Caco-2 (cell line): ENCODE measurements at regions not wholly inside any gene's neighbourhood (a gene's known extent, or its start where the extent isn't known, plus 50 kb on each side); places are given as distances from the start of the nearest gene placed in this dataset.

ENCODE experiments used
- BruUV-seq: library from RNA; stranded (reverse); fragments of 400-500 nt; replicated peaks from 2 replicates; lab custom pipeline; 2021; lab: Mats Ljungman, UMichigan
- CTCF ChIA-PET: fragments of 300-600 bp; sonication (Branson Sonifier 250); formaldehyde crosslinking; loops from one replicate; lab custom pipeline; 2022; ENCODE audit warnings: antibody characterized with exemption; lab: Charles Lee
- POLR2A ChIA-PET: fragments of 300-600 bp; sonication (Branson Sonifier 250); formaldehyde crosslinking; loops from one replicate; lab custom pipeline; 2022; ENCODE audit warnings: antibody characterized with exemption; lab: Charles Lee
- DNase-seq, 2 experiments: peaks; one replicate each; pipeline versions ENCODE4 v3.0.0 to v3.0.0-alpha.2; 2020 to 2022
- H3K27me3 ChIP-seq: replicated peaks from 2 replicates; pipeline ENCODE4 v1.6.0; 2011; ENCODE audit warnings: low read length; ENCODE audit not compliant: control insufficient read depth, insufficient read depth
- H3K36me3 ChIP-seq: 2 replicates; pipeline ENCODE4 v1.5.1; 2011; ENCODE audit warnings: low read length; ENCODE audit not compliant: control insufficient read depth, insufficient read depth
- H3K4me1 ChIP-seq: fragments of 250-450 bp; sonication (Bioruptor Pico); 2 replicates; pipeline ENCODE4 v1.5.1; 2020; ENCODE audit warnings: mild to moderate bottlenecking
- H3K4me3 ChIP-seq: 2 replicates; pipeline ENCODE4 v1.5.1; 2011; ENCODE audit warnings: low read depth, mild to moderate bottlenecking, control low read depth, low read length
- H3K9me3 ChIP-seq: fragments of 250-450 bp; sonication (Bioruptor Pico); 2 replicates; pipeline ENCODE4 v1.5.1; 2020; ENCODE audit warnings: mild to moderate bottlenecking, moderate library complexity
- H3K27ac Mint-ChIP-seq: one replicate; pipeline ENCODE4 v1.8.0; 2022; ENCODE audit warnings: mixed read lengths; ENCODE audit not compliant: unreplicated experiment
- H3K27me3 Mint-ChIP-seq: one replicate; pipeline ENCODE4 v1.8.0; 2022; ENCODE audit warnings: mixed read lengths; ENCODE audit not compliant: insufficient read depth, unreplicated experiment
- H3K36me3 Mint-ChIP-seq: one replicate; pipeline ENCODE4 v1.8.0; 2022; ENCODE audit warnings: mild to moderate bottlenecking, mixed read lengths; ENCODE audit not compliant: insufficient read depth, unreplicated experiment
- H3K4me1 Mint-ChIP-seq: one replicate; pipeline ENCODE4 v1.8.0; 2022; ENCODE audit warnings: low read depth, mixed read lengths; ENCODE audit not compliant: unreplicated experiment
- H3K4me3 Mint-ChIP-seq: one replicate; pipeline ENCODE4 v1.8.0; 2022; ENCODE audit warnings: mild to moderate bottlenecking, moderate library complexity, mixed read lengths; ENCODE audit not compliant: unreplicated experiment
- H3K9me3 Mint-ChIP-seq: one replicate; pipeline ENCODE4 v1.8.0; 2022; ENCODE audit warnings: mixed read lengths; ENCODE audit not compliant: unreplicated experiment
- CTCF ChIP-seq, 2 experiments: fragments of 200-600 bp in 1 of 2; IDR thresholded peaks; 1 replicate in 1 of 2; 2 replicates in 1 of 2; pipeline versions ENCODE4 v1.5.1 to v1.8.0; 2011 to 2022; ENCODE audit warnings: antibody characterized with exemption in 1 of 2, control low read depth in 1 of 2, inconsistent platforms in 1 of 2, low read depth in 1 of 2, low read length in 1 of 2, mild to moderate bottlenecking in 1 of 2, moderate library complexity in 1 of 2; ENCODE audit not compliant: insufficient read depth in 1 of 2, severe bottlenecking in 1 of 2, unreplicated experiment in 1 of 2
- intact Hi-C: fragments of 100-400 bp; cut with micrococcal nuclease; formaldehyde crosslinking; loops from one replicate; pipeline ENCODE4 v1.10.0; 2022; ENCODE audit not compliant: unreplicated experiment

- peaks cover 3% of the 10 kb centered on the region for H3K27me3 Mint-ChIP-seq
- Histone ChIP-seq H3K4me3 (no peak overlapping the region), H3K36me3 (no peaks in the 10 kb centered on the region), H3K9me3 (no peaks in the 10 kb centered on the region), H3K27me3 (no peaks in the 10 kb centered on the region; the same call in 1 of the 2 replicates), H3K4me1 (no peaks in the 10 kb centered on the region)
- H3K4me1 Mint-ChIP-seq, result peaks cover 6% of the 10 kb centered on the region
- BruUV-seq, result no TSS peak
- ChIA-PET CTCF (no interaction called here), POLR2A (no interaction called here)
- H3K9me3 Mint-ChIP-seq, result no peaks in the 10 kb centered on the region
- no peaks in the 10 kb centered on the region for H3K36me3 Mint-ChIP-seq
- DNase-seq, result no peak
- TF ChIP-seq CTCF (IDR thresholded peaks at IDR 0.05; ENCODE audit: insufficient read depth in 1 of 2, low read depth in 1 of 2, low read length in 1 of 2, severe bottlenecking in 1 of 2, unreplicated experiment in 1 of 2), result no peak
- intact Hi-C loops, result no loop called here
- H3K27ac Mint-ChIP-seq, result no peak overlapping the region
- H3K4me3 Mint-ChIP-seq, result no peak overlapping the region
These were observed 106.5 kb upstream of the EDEM3 start for GRCh38 chr1:184860985-184861754.

GRCh38 chr1:184860535-184860934 is 105.9 kb upstream of the EDEM3 start:
- no peak for TF ChIP-seq CTCF (IDR thresholded peaks at IDR 0.05; ENCODE audit: insufficient read depth in 1 of 2, low read depth in 1 of 2, low read length in 1 of 2, severe bottlenecking in 1 of 2, unreplicated experiment in 1 of 2)
- H3K27me3 ChIP-seq, result no peaks in the 10 kb centered on the region; the same call in 1 of the 2 replicates
- Mint-ChIP-seq H3K27ac (no peak overlapping the region), H3K9me3 (no peaks in the 10 kb centered on the region), H3K4me1 (peaks cover 6% of the 10 kb centered on the region), H3K36me3 (no peaks in the 10 kb centered on the region), H3K27me3 (peaks cover 3% of the 10 kb centered on the region), H3K4me3 (no peak overlapping the region)
- H3K4me3 ChIP-seq, result no peak overlapping the region
- intact Hi-C loops, result no loop called here
- no TSS peak for BruUV-seq
- no peaks in the 10 kb centered on the region for H3K9me3 ChIP-seq
- no peaks in the 10 kb centered on the region for H3K36me3 ChIP-seq
- no peak for DNase-seq
- H3K4me1 ChIP-seq, result no peaks in the 10 kb centered on the region
- ChIA-PET POLR2A (no interaction called here), CTCF (no interaction called here)

GRCh38 chr1:184859381-184860105 is 104.9 kb upstream of the EDEM3 start:
- no peaks in the 10 kb centered on the region for H3K36me3 Mint-ChIP-seq
- Histone ChIP-seq H3K4me1 (no peaks in the 10 kb centered on the region), H3K4me3 (no peak overlapping the region), H3K27me3 (no peaks in the 10 kb centered on the region; the same call in 1 of the 2 replicates), H3K9me3 (no peaks in the 10 kb centered on the region), H3K36me3 (no peaks in the 10 kb centered on the region)
- BruUV-seq, result no TSS peak
- no peak for DNase-seq
- no peaks in the 10 kb centered on the region for H3K9me3 Mint-ChIP-seq
- no peak overlapping the region for H3K4me3 Mint-ChIP-seq
- no peak for TF ChIP-seq CTCF (IDR thresholded peaks at IDR 0.05; ENCODE audit: insufficient read depth in 1 of 2, low read depth in 1 of 2, low read length in 1 of 2, severe bottlenecking in 1 of 2, unreplicated experiment in 1 of 2)
- no peak overlapping the region for H3K27ac Mint-ChIP-seq
- ChIA-PET POLR2A (no interaction called here), CTCF (no interaction called here)
- peaks cover 6% of the 10 kb centered on the region for H3K4me1 Mint-ChIP-seq
- H3K27me3 Mint-ChIP-seq, result peaks cover 3% of the 10 kb centered on the region
- intact Hi-C loops, result no loop called here
